Sigmoid colon (tissue), 6 donors: ENCODE measurements at regions not wholly inside any gene's neighbourhood (a gene's known extent, or its start where the extent isn't known, plus 50 kb on each side); places are given as distances from the start of the nearest gene placed in this dataset.

ENCODE experiments used
- DNase-seq: peaks from one replicate; pipeline ENCODE4 v3.0.0-alpha.2; 2019
- H3K27ac ChIP-seq, 4 donors: fragments of 200-600 bp; sonication (generic); one replicate each; pipeline ENCODE4 v1.5.1; 2016 to 2019; ENCODE audit warnings: mild to moderate bottlenecking in 1 of 4
- H3K27me3 ChIP-seq, 3 donors: fragments of 200-600 bp; sonication (generic); one replicate each; pipeline ENCODE4 v1.5.1; 2019; ENCODE audit warnings: mild to moderate bottlenecking in 1 of 3
- H3K36me3 ChIP-seq, 4 donors: fragments of 200-600 bp; sonication (generic); one replicate each; pipeline ENCODE4 v1.5.1; 2016 to 2019
- H3K4me1 ChIP-seq, 4 donors: fragments of 200-600 bp; sonication (generic); one replicate each; pipeline ENCODE4 v1.5.1; 2017 to 2019
- H3K4me3 ChIP-seq, 4 donors: fragments of 200-600 bp; sonication (generic); one replicate each; pipeline ENCODE4 v1.5.1; 2017 to 2019; ENCODE audit warnings: mild to moderate bottlenecking in 2 of 4, moderate library complexity in 1 of 4
- H3K9me3 ChIP-seq, 4 donors: fragments of 200-600 bp in 3 of 4; sonication (generic) in 3 of 4; one replicate each; pipeline versions ENCODE4 v1.5.1 to v1.6.1; 2013 to 2019
- EP300 ChIP-seq, 4 donors: sonication (generic); formaldehyde crosslinking; IDR thresholded peaks; one replicate each; pipeline ENCODE4 v1.6.1; 2017; ENCODE audit warnings: antibody characterized with exemption in 4 of 4
- POLR2A ChIP-seq, 2 donors: fragments of 450-650 bp; IDR thresholded peaks; one replicate each; pipeline ENCODE4 v1.6.1; 2016; ENCODE audit warnings: antibody characterized with exemption in 2 of 2, mild to moderate bottlenecking in 2 of 2, moderate library complexity in 2 of 2
- POLR2AphosphoS5 ChIP-seq, 4 donors: sonication (generic); formaldehyde crosslinking; IDR thresholded peaks; one replicate each; pipeline ENCODE4 v1.6.1; 2017; ENCODE audit warnings: antibody characterized with exemption in 4 of 4
- WGBS, 2 donors: extraction: QIAGEN DNeasy Blood & Tissue Kit; methylation state at CpG; one replicate each; pipeline ENCODE4 v1.1.7; 2013; 5-methylcytosine and 5-hydroxymethylcytosine counted together
- intact Hi-C: fragments of 100-400 bp; cut with DNase I; formaldehyde crosslinking; loops from one replicate; pipeline ENCODE4 v1.15.1; 2023
- TF ChIP-seq, protein P1 (sequence below), 4 experiments: fragments of 450-650 bp in 3 of 4; fragments of 200-600 bp in 1 of 4; IDR thresholded peaks; one replicate each; pipeline ENCODE4 v1.5.1; 2016 to 2019; ENCODE audit warnings: antibody characterized with exemption in 4 of 4, mild to moderate bottlenecking in 3 of 4, moderate library complexity in 2 of 4
- donor health status: healthy with polysubstance abuse.
- donor health status: healthy.

DNA sequence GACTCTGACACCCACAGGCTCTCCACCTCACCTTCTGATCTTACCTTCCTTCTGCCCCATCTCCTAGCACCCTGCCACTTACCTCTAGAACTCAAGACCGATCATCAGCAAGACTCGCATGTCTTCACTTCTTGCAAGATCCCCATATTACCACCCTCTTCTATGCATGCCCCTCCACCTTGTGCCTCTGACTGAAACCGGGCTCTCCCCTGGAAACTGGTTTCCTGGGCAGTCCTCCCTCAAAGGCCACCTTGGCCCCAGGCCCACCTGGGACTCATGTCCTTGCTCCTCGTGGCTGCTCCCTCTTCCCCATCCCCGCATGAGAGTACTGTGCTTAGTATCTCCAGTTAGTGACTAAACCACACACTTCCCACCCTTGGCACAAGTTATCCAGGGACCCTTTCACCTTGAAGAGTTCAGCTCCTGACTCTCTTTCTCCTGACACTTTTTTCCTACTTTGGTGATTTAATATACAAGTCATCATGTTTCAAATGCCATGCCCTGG lies 136.7 kb downstream of the SPATA19 start:
- intact Hi-C loops, result no loop called here
- TF ChIP-seq EP300 (IDR thresholded peaks at IDR 0.05), result no peak
- no peak overlapping the region for H3K4me3 ChIP-seq
- WGBS, 2 donors, result 82% methylated on average over 5 of the region's 5 CpGs
- H3K4me1 ChIP-seq, result no peaks in the 10 kb centered on the region
- peaks cover 0 to 4% (median 0%) of the 10 kb centered on the region in 3 donors for H3K27me3 ChIP-seq
- no peaks in the 10 kb centered on the region for H3K9me3 ChIP-seq
- no peaks in the 10 kb centered on the region for H3K36me3 ChIP-seq
- DNase-seq, result no peak
- no peak overlapping the region for H3K27ac ChIP-seq

DNA sequence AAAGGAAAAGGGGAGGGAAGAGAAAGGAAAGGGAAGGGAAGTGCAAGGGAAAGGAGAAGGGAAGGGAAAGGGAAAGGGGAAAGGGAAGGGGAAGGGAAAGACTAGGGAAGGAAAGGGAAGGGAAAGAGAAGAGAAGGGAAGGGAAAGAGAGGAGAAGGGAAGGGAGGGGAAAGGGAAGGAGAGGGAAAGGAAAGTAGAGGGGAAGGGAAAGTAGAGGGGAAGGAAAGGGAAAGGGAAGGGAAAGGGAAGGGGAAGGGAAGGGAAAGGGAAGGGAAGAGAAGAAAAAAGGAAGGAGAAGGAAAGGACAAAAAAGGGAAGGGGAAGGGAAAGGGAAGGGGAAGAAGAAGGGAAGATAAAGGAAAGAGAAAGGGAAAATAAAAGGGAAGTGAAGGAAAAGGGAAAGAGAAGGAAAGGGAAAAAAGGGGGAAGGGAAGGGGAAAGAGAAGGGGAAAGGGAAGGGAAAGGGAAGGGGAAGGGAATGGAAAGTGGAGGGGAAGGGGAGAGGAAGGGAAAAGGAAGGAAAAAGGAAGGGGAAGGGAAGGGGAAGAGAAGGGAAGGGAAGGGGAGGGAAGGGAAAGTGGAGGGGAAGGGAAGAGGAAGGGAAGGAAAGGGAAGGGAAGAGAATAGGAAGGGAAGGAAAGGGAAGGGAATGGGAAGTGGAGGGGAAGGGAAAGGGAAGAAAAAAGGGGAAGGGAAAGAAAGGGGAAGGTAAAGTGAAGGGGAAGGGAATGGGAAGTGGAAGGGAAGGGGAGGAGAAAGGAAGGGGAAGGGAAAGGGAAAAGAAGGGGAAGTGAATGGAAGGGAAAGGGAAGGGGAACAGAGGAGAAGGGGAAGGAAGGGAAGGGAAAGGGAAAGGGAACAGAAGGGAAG lies 138.2 kb downstream of the SPATA19 start:
- TF ChIP-seq, protein P1, sequence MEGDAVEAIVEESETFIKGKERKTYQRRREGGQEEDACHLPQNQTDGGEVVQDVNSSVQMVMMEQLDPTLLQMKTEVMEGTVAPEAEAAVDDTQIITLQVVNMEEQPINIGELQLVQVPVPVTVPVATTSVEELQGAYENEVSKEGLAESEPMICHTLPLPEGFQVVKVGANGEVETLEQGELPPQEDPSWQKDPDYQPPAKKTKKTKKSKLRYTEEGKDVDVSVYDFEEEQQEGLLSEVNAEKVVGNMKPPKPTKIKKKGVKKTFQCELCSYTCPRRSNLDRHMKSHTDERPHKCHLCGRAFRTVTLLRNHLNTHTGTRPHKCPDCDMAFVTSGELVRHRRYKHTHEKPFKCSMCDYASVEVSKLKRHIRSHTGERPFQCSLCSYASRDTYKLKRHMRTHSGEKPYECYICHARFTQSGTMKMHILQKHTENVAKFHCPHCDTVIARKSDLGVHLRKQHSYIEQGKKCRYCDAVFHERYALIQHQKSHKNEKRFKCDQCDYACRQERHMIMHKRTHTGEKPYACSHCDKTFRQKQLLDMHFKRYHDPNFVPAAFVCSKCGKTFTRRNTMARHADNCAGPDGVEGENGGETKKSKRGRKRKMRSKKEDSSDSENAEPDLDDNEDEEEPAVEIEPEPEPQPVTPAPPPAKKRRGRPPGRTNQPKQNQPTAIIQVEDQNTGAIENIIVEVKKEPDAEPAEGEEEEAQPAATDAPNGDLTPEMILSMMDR (IDR thresholded peaks at IDR 0.05), result no peak
- no peak for TF ChIP-seq POLR2AphosphoS5 (IDR thresholded peaks at IDR 0.05)
- no peak for TF ChIP-seq EP300 (IDR thresholded peaks at IDR 0.05)
- H3K27me3 ChIP-seq, result peaks cover 0 to 4% (median 0%) of the 10 kb centered on the region in 3 donors
- no peaks in the 10 kb centered on the region for H3K36me3 ChIP-seq
- no peak for DNase-seq
- no peaks in the 10 kb centered on the region for H3K4me1 ChIP-seq
- no peak overlapping the region for H3K27ac ChIP-seq
- intact Hi-C loops, result no loop called here
- no peak overlapping the region for H3K4me3 ChIP-seq
- H3K9me3 ChIP-seq, result no peaks in the 10 kb centered on the region

DNA sequence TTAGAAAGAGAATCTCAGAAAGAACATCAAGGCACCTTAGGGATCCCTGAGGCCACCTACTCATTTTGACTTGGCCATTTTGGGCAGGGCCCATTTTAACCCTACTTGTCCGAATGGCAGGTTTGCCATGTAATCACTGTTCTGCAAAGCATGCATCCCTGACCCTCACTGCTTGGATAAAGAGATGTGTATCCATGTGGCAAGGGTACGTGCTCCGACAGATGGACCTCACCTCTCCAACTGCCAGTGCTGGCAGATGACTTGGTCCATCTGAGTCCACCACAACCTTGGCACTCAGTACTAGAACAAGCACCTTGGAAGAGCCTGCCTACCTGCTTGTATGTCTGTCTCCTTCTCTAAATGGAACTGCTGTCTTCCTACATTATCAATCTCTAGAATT lies 139.4 kb downstream of the SPATA19 start:
- H3K27me3 ChIP-seq, result peaks cover 0 to 4% (median 0%) of the 10 kb centered on the region in 3 donors
- no peak overlapping the region for H3K4me3 ChIP-seq
- no peak for DNase-seq
- TF ChIP-seq, protein P1 (IDR thresholded peaks at IDR 0.05), result no peak
- TF ChIP-seq POLR2A (IDR thresholded peaks at IDR 0.05), result no peak
- no peak for TF ChIP-seq EP300 (IDR thresholded peaks at IDR 0.05)
- no peak for TF ChIP-seq POLR2AphosphoS5 (IDR thresholded peaks at IDR 0.05)
- 92 to 94% methylated on average over 3 of the region's 3 CpGs for WGBS, 2 donors
- H3K9me3 ChIP-seq, result no peaks in the 10 kb centered on the region
- no peaks in the 10 kb centered on the region for H3K36me3 ChIP-seq
- no peaks in the 10 kb centered on the region for H3K4me1 ChIP-seq
- intact Hi-C loops, result no loop called here
- no peak overlapping the region for H3K27ac ChIP-seq

- peaks cover 0 to 4% (median 0%) of the 10 kb centered on the region in 3 donors for H3K27me3 ChIP-seq
- intact Hi-C loops, result no loop called here
- 69 to 70% methylated on average over 8 of the region's 8 CpGs for WGBS, 2 donors
Measured at GRCh38 chr11:133705074-133705648, 140.2 kb downstream of the SPATA19 start.

GRCh38 chr11:133699071-133699470 lies 146.2 kb downstream of the SPATA19 start:
- H3K4me1 ChIP-seq, result no peaks in the 10 kb centered on the region
- 84 to 87% methylated on average over 5 of the region's 5 CpGs for WGBS, 2 donors
- intact Hi-C loops, result no loop called here

More at GRCh38 chr11:133705074-133705648, 140.2 kb downstream of the SPATA19 start:
- Histone ChIP-seq H3K4me3 (no peak overlapping the region), H3K9me3 (no peaks in the 10 kb centered on the region), H3K4me1 (no peaks in the 10 kb centered on the region), H3K36me3 (no peaks in the 10 kb centered on the region), H3K27ac (no peak overlapping the region)
- DNase-seq, result no peak
- TF ChIP-seq POLR2AphosphoS5 (IDR thresholded peaks at IDR 0.05), result no peak
- TF ChIP-seq EP300 (IDR thresholded peaks at IDR 0.05), result no peak
- no peak for TF ChIP-seq POLR2A (IDR thresholded peaks at IDR 0.05)
- TF ChIP-seq, protein P1 (IDR thresholded peaks at IDR 0.05), result no peak

More at GRCh38 chr11:133699071-133699470, 146.2 kb downstream of the SPATA19 start:
- DNase-seq, result no peak
- no peak for TF ChIP-seq POLR2AphosphoS5 (IDR thresholded peaks at IDR 0.05)
- TF ChIP-seq EP300 (IDR thresholded peaks at IDR 0.05), result no peak
- TF ChIP-seq POLR2A (IDR thresholded peaks at IDR 0.05), result no peak
- TF ChIP-seq, protein P1 (IDR thresholded peaks at IDR 0.05), result no peak
- no peak overlapping the region for H3K27ac ChIP-seq
- H3K4me3 ChIP-seq, result no peak overlapping the region
- no peaks in the 10 kb centered on the region for H3K9me3 ChIP-seq
- H3K27me3 ChIP-seq, result no peaks in the 10 kb centered on the region
- H3K36me3 ChIP-seq, result no peaks in the 10 kb centered on the region
